Mesothelial cell of epicardium (in vitro differentiated cells): ENCODE measurements at regions not wholly inside any gene's neighbourhood (a gene's known extent, or its start where the extent isn't known, plus 50 kb on each side); places are given as distances from the start of the nearest gene placed in this dataset.

Experiments
- DNase-seq, 2 experiments: peaks; one replicate each; pipeline ENCODE4 v3.0.0; 2021; ENCODE audit warnings: low spot score in 2 of 2; ENCODE audit not compliant: unreplicated experiment in 2 of 2
- H3K27ac Mint-ChIP-seq: 2 replicates; pipeline ENCODE4 v1.8.0; 2021; ENCODE audit warnings: mixed read lengths
- H3K27me3 Mint-ChIP-seq: 2 replicates; pipeline ENCODE4 v1.8.0; 2021; ENCODE audit warnings: low read depth, mixed read lengths
- H3K36me3 Mint-ChIP-seq: 2 replicates; pipeline ENCODE4 v1.8.0; 2021; ENCODE audit warnings: mixed read lengths
- H3K4me1 Mint-ChIP-seq: 2 replicates; pipeline ENCODE4 v1.8.0; 2021; ENCODE audit warnings: mixed read lengths
- H3K4me3 Mint-ChIP-seq: 2 replicates; pipeline ENCODE4 v1.8.0; 2021; ENCODE audit warnings: mild to moderate bottlenecking, moderate library complexity, mixed read lengths
- H3K9me3 Mint-ChIP-seq: 2 replicates; pipeline ENCODE4 v1.8.0; 2021; ENCODE audit warnings: mixed read lengths
- TF ChIP-seq, protein P1 (sequence below): fragments of 200-600 bp; sonication (generic); IDR thresholded peaks from one replicate; pipeline ENCODE4 v1.5.0; 2021; ENCODE audit warnings: antibody characterized with exemption; ENCODE audit not compliant: unreplicated experiment

DNA sequence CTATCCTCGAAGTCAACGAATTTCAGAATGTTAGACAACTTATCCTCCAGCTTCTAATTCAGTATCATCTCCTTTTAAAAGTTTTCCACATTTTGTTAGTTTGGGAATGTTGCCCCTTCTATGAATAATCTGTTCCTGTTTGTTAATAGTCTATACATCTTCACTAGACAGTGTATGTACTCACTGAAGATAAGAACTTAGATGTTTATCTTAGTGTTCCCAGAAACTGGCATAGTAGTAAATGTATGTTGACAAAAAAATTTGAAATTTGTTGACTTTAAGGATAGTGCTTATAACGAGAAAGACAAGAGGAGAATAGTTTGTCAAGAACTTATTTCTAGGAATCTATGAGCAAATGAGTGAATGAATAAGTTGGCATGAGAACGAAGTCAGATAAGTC lies 162.0 kb upstream of the GULP1 start:
- Mint-ChIP-seq H3K27me3 (no peaks in the 10 kb centered on the region), H3K27ac (no peak overlapping the region), H3K9me3 (peaks cover 4% of the 10 kb centered on the region), H3K4me3 (no peak overlapping the region), H3K36me3 (peaks cover 2% of the 10 kb centered on the region), H3K4me1 (peaks cover 5% of the 10 kb centered on the region)
- TF ChIP-seq, protein P1, sequence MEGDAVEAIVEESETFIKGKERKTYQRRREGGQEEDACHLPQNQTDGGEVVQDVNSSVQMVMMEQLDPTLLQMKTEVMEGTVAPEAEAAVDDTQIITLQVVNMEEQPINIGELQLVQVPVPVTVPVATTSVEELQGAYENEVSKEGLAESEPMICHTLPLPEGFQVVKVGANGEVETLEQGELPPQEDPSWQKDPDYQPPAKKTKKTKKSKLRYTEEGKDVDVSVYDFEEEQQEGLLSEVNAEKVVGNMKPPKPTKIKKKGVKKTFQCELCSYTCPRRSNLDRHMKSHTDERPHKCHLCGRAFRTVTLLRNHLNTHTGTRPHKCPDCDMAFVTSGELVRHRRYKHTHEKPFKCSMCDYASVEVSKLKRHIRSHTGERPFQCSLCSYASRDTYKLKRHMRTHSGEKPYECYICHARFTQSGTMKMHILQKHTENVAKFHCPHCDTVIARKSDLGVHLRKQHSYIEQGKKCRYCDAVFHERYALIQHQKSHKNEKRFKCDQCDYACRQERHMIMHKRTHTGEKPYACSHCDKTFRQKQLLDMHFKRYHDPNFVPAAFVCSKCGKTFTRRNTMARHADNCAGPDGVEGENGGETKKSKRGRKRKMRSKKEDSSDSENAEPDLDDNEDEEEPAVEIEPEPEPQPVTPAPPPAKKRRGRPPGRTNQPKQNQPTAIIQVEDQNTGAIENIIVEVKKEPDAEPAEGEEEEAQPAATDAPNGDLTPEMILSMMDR = no peak
- no peak for DNase-seq

DNA sequence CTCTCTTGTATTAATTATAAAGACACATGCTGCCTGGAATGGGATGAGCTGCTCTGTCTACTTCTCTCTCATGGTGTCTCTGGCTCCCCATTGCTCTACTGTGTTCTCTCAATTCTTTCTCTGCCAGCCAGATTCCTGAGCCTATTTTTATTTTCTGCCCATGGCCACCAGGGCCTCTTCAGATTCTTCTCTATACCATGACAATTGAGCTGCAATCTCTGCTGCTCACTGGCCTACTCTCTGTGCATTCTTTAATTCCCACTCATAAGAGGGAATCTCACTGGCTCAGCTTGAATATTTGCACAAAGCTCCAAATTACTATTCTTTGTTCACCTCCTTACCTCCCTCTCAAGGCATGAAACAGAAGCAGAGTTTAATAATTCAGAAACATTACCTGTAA lies 161.4 kb upstream of the GULP1 start:
- no peak for DNase-seq
- no peak overlapping the region for H3K4me3 Mint-ChIP-seq
- TF ChIP-seq, protein P1 = no peak
- H3K9me3 Mint-ChIP-seq = peaks cover 4% of the 10 kb centered on the region
- H3K36me3 Mint-ChIP-seq = peaks cover 2% of the 10 kb centered on the region
- H3K4me1 Mint-ChIP-seq = peaks cover 9% of the 10 kb centered on the region
- H3K27ac Mint-ChIP-seq = no peak overlapping the region
- no peaks in the 10 kb centered on the region for H3K27me3 Mint-ChIP-seq

DNA sequence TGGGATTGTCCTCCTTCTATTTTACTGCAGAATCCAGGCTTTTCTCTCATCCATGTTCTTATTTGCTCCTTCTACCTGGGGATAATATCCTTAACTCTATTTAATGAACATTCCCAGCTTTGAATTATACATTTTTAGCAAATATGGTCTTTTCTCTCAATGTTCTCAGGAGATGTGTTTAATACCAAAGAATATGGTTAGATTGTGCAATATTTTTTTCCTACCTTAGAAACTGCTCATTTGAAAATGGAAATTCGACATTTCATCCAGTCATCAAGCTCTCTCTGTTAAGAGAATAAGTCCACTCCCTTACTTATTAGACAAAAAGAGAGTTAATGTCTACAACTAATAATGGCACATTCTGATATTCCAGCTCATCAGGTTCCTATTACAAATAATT lies 160.4 kb upstream of the GULP1 start:
- Mint-ChIP-seq H3K27me3 (no peaks in the 10 kb centered on the region), H3K4me3 (no peak overlapping the region), H3K27ac (no peak overlapping the region), H3K36me3 (peaks cover 2% of the 10 kb centered on the region), H3K4me1 (peaks cover 9% of the 10 kb centered on the region), H3K9me3 (peaks cover 6% of the 10 kb centered on the region)
- DNase-seq = no peak
- TF ChIP-seq, protein P1 = no peak

DNA sequence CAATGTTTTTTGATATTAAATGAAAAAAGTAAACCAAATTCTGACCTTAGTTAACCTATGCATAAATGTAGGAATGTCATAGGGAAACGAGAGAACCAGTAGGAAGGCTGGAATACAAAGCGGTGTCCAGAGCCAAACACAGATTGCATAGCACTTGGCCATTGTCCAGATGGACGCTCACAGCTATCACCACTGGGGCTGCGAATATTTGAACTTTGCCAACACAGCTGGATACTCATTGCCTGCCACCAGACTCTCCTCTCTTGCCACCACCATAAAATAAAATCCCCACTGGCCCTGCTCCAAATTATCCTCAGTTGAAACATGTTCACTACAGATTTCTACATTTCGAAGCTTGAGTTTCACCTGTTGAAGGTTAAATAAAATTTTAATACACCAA lies 159.3 kb upstream of the GULP1 start:
- no peak for DNase-seq
- H3K27me3 Mint-ChIP-seq = no peaks in the 10 kb centered on the region

DNA sequence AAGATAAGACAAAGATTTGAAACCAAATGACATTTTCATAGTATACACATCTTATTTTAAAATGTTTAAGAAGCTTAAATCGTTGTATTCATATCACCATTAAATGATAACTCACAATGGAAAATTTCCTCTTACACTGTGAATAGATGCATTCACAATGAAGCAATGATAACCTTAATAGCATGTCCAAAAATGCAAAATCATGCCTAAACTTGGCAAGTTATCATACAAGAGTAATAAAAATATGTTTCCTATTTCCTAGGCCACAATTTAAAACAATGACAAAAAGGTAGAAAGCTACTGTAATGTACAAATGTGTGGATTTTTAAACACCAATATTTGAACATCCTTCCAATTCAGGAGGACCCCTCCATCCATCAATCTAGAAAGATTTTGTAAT lies 157.4 kb upstream of the GULP1 start:
- peaks cover 9% of the 10 kb centered on the region for H3K4me1 Mint-ChIP-seq
- H3K9me3 Mint-ChIP-seq = peaks cover 13% of the 10 kb centered on the region
- H3K27ac Mint-ChIP-seq = no peak overlapping the region
- no peaks in the 10 kb centered on the region for H3K27me3 Mint-ChIP-seq
- TF ChIP-seq, protein P1 = no peak
- H3K36me3 Mint-ChIP-seq = peaks cover 2% of the 10 kb centered on the region
- DNase-seq = no peak
- H3K4me3 Mint-ChIP-seq = no peak overlapping the region

More for the DNA sequence above, 159.3 kb upstream of the GULP1 start:
- Mint-ChIP-seq H3K36me3 (peaks cover 2% of the 10 kb centered on the region), H3K4me3 (no peak overlapping the region), H3K4me1 (peaks cover 9% of the 10 kb centered on the region), H3K9me3 (peaks cover 13% of the 10 kb centered on the region), H3K27ac (no peak overlapping the region)
- TF ChIP-seq, protein P1 = no peak

DNA sequence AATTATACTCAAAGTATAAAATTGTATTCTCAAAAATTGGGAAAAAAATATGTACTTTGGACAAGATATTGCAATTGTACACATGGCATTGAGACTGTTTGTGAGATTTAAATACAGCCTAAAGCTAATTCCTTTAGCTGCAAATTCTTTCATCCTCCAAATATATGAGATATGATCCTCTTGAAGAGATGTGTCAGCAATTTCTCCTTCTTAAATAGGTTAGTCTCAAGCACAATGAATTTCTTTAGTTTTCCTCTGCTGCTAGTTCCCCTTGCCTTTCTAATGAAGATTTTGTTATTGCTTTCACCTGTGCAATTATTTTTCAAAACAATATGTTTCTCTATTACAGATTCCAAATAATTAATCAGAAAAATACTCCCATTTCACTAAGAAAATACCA lies 153.4 kb upstream of the GULP1 start:
- Mint-ChIP-seq H3K36me3 (no peaks in the 10 kb centered on the region), H3K9me3 (peaks cover 9% of the 10 kb centered on the region), H3K27ac (no peak overlapping the region), H3K27me3 (no peaks in the 10 kb centered on the region), H3K4me3 (no peak overlapping the region), H3K4me1 (peaks cover 9% of the 10 kb centered on the region)
- no peak for DNase-seq
- TF ChIP-seq, protein P1 = no peak
